ENCODE measurements at regions not wholly inside any gene's neighbourhood (a gene's known extent, or its start where the extent isn't known, plus 50 kb on each side); places are given as distances from the start of the nearest gene placed in this dataset.
A peak's percentile ranks its signal among the peaks of the same experiment; 100 is the strongest.

DNA sequence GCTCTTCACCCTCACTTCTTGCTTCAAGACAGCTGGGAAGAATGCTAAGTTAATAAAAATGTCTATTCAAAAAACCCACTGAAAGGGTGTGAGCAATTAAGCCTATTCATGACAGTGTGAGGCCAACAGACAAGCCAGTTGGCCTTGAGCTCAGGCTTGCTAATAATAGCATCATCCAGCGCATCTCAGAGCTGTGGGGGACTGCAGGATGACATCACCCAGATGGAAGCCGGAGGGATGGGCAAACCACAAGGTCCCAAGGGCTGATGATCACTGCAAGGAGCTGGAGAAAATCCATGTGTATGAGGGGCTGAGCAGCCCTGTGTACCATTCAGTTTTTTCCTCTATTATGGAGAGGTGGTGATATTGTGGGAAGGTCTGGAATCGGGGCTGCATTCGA, 770.4 kb downstream of the TNS3 start:
- peak; percentile 79 for DNase-seq (ENCODE audit: low read depth)

- no peak for DNase-seq (ENCODE audit: low read depth)
Observed at GRCh38 chr7:46810986-46811385, 770.9 kb downstream of the TNS3 start.

DNA sequence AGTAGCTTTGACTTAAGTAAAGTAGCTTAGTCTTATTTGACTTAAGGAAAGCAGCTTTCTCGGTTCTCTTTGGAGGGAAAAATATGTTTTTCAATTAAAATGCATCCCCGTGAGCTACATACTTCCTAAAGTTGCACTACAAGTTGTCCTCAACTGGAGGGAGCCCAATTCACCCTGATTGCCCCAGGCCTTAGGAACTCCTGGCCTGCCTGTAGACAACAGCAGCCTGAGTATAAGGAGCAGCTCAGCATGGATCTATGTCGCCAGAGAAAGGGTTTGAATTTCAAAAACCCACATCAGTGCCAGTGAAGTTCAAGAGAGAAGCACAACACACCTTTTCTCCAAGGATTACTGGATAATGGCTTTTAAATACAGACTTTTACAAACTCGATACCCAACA, 772.0 kb downstream of the TNS3 start:
- DNase-seq (ENCODE audit: low read depth): no peak

DNA sequence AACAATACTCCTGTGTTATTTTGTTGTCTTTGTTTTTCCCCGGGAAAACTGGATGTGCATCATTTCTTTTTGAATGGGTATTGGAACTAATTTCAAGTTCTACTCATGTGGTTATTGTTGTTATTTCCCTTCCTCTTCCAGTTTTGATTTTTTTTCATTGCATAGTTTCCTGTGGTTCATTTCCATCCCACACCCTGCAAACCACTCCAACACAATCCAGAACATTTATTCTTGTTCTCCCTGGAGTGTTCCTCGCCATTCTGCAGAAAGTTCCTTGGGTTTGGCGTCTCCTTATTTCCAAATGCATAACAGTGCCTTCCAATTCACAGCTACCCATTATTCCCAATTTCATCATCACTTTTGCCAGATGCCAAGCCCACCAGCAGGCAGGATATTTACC, 775.1 kb downstream of the TNS3 start:
- no peak for DNase-seq (ENCODE audit: low read depth)

GRCh38 chr7:46802479-46802878, 779.4 kb downstream of the TNS3 start:
- no peak for DNase-seq (ENCODE audit: low read depth)

- DNase-seq (ENCODE audit: low read depth): no peak
Observed at GRCh38 chr7:46791188-46791587, 790.7 kb downstream of the TNS3 start.

GRCh38 chr7:46786995-46787394, 794.9 kb downstream of the TNS3 start:
- peak; percentile 36 for DNase-seq (ENCODE audit: low read depth)

- peak; percentile 100 for DNase-seq (ENCODE audit: low read depth)
Observed at GRCh38 chr7:46786221-46786954, 795.5 kb downstream of the TNS3 start.

GRCh38 chr7:46784732-46785131, 797.2 kb downstream of the TNS3 start:
- peak; percentile 99 for DNase-seq (ENCODE audit: low read depth)

GRCh38 chr7:46781901-46782439, 799.9 kb downstream of the TNS3 start:
- DNase-seq (ENCODE audit: low read depth): no peak

DNA sequence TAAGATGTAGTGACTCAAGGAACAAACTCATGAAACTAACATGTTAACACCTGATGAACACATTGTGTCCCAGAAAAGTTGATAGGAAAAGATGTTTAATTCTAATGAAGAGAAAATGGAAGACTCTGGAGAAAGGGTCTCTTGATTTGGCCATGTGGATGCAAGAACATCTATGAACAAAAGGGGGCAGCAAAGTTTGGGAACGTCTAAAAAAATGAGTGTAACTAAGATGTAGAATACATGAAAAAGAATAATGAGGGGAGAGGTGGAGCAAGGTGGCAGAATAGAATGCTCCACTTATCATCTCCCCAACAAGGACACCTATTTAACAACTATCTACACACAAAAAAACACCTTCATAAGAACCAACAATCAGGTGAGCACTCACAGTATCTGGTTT, 805.1 kb downstream of the TNS3 start:
- peak; percentile 31 for DNase-seq (ENCODE audit: low read depth)

- DNase-seq (ENCODE audit: low read depth): no peak
Observed at GRCh38 chr7:46775776-46776175, 806.1 kb downstream of the TNS3 start.

- DNase-seq (ENCODE audit: low read depth): no peak
Observed at GRCh38 chr7:46775020-46775419, 806.9 kb downstream of the TNS3 start.

DNA sequence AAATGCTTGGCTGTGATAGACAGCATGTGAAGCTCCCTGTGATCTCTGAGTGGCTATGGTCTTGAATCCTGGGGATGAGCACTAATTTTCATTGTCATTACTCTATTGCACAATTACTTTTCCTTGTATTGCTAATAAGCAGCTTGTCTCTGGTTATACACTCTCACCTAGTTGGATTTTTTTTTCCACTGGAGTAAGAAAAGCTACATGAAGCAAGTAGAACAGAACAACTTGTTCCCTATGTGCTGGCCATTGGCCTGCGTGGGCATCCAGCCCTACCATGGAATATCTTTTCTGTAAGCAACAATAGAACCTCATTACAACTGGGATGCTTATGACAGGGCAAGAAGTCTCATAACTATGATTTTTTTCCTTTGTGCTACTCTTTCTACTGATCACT, 807.4 kb downstream of the TNS3 start:
- peak; percentile 50 for DNase-seq (ENCODE audit: low read depth)

- no peak for DNase-seq (ENCODE audit: low read depth)
Observed at GRCh38 chr7:46772776-46773175, 809.1 kb downstream of the TNS3 start.

- DNase-seq (ENCODE audit: low read depth): no peak
Observed at GRCh38 chr7:46767071-46767470, 814.8 kb downstream of the TNS3 start.

DNA sequence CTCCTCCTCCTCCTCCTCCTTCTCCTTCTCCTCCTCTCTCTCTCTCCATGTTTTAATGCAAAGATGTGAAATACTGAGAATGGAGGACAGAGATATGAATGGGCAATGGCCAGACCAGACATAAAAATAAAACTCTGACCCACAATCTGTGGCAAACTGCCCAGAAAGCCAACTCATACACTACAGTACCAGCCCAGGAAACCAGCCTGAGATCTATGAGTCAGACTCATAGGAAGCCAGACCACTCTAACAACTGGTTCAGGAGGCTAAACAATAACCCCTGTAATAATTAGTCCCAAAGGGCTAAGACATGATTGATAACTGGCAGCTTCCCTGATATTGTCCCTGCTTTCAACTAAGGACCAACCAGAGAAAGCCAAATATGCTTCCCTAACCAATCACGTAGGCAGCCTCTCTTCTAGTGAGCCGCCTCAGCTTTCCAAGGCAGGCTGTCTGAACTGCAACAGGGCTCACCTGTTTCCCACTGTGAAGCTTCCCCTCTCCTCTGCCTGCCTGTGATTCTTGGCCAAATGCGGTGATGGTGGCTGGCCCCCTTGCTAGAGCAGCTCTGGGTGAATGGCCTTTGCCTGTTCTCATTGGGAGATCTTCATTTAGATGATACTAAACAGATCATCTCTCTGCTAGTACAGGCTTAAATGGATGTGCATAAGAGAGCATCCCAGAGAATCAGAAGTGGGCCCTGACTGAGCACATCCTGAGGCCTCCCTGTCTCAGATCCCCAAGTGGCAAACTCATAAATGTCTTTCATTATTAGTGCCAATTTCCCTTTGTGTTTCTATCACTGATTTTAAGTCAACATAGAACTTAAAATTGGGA, 817.6 kb downstream of the TNS3 start:
- peak; percentile 98 for DNase-seq (ENCODE audit: low read depth)

DNA sequence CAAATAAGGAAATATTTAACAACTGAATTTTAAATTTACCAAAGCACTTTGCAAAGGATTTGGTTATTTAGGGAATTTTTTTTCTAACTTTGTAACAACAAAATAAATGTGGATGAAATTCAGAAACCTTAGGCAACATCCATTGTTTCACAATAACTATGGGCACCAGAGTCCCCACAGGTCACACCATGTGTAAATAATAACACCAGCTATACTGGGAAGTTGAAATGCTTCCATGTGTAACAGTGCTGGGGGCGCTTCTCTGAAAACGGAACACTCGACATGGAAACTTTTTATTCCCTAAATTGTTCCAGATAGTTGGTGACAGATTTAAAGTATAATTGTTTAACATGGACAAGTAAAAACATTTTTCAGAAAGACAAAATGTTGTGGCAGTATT, 818.6 kb downstream of the TNS3 start:
- no peak for DNase-seq (ENCODE audit: low read depth)

DNA sequence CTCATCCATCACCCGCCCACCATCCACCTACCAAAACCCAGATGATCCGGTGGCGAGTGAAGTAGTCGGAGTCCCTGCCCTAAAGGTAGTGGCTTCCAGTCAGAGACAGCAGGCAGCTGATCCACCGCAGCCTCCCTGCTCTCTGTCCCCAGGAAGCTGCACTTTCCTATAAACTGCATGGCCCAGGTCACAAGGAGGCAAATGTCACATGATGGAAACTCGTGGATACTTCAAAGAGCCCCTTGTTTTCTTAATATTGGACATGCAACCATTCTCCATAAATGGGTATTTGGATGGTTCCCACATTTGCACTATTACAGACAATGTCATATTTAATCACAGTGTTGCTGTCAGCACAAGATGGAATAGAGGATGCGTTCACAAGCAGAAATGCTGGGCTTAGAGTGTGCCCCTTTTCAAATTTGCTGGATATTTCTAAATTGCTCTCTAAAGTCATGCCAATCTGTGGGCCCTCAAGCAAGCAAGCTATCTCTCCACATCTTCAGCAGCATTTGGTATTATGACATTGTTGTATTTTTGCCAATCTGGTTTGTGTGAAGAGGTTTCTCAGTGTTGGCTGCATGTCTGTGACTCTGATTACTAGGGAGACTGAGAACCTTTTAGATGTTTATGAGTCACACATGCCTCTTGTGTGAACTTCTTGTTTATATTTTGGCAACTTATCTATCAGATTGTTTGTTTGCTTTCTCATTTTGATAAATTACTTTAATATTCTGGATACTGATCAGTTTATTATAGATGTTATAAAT, 822.0 kb downstream of the TNS3 start:
- peak; percentile 69 for DNase-seq (ENCODE audit: low read depth)

- no peak for DNase-seq (ENCODE audit: low read depth)
Observed at GRCh38 chr7:46756996-46757395, 824.9 kb downstream of the TNS3 start.

DNA sequence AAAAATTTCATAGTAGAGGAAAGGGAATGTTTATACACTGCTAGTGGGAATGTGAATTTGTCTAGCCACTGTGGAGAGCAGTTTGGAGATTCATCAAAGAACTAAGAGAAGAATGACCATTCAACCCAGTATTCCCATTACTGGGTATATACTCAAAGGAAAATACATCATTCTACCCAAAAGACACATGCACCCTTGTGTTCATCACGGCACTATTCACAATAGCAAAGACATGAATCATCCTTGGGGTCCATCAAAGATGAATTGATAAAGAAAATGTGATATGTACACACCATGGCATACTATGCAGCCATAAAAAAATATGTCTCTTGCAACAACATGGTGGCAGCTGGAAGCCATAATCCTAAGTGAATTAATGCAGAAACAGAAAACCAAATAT, 825.7 kb downstream of the TNS3 start:
- DNase-seq (ENCODE audit: low read depth): no peak

Measured in renal cortical epithelial cell (primary cell).